H9 (cell line): ENCODE measurements at regions not wholly inside any gene's neighbourhood (a gene's known extent, or its start where the extent isn't known, plus 50 kb on each side); places are given as distances from the start of the nearest gene placed in this dataset.

Experiments used
- DNase-seq: peaks from one replicate; pipeline ENCODE4 v3.0.0-alpha.2; 2017
- H2AFZ ChIP-seq: one replicate; pipeline ENCODE4 v1.6.1; 2013; ENCODE audit warnings: mild to moderate bottlenecking, low read length, control low read depth, moderate library complexity
- H2AK5ac ChIP-seq: 2 replicates; pipeline ENCODE4 v1.6.1; 2013; ENCODE audit warnings: low read length, control low read depth, mixed read lengths; ENCODE audit not compliant: insufficient read length
- H2BK120ac ChIP-seq: one replicate; pipeline ENCODE4 v1.6.1; 2013; ENCODE audit warnings: low read depth, mild to moderate bottlenecking, low read length, control low read depth, inconsistent platforms; ENCODE audit not compliant: poor library complexity, severe bottlenecking
- H2BK12ac ChIP-seq: 2 replicates; pipeline ENCODE4 v1.6.1; 2013; ENCODE audit warnings: low read length, control low read depth, mixed read lengths, low read depth; ENCODE audit not compliant: insufficient read length
- H2BK15ac ChIP-seq: 2 replicates; pipeline ENCODE4 v1.6.1; 2013; ENCODE audit warnings: low read depth, low read length, control low read depth
- H2BK20ac ChIP-seq: one replicate; pipeline ENCODE4 v1.6.1; 2013; ENCODE audit warnings: low read depth, mild to moderate bottlenecking, low read length, control low read depth, inconsistent platforms; ENCODE audit not compliant: poor library complexity, severe bottlenecking
- H2BK5ac ChIP-seq: 2 replicates; pipeline ENCODE4 v1.6.1; 2013; ENCODE audit warnings: low read length, control low read depth, mixed read lengths; ENCODE audit not compliant: insufficient read length
- H3K14ac ChIP-seq: 2 replicates; pipeline ENCODE4 v1.6.1; 2013; ENCODE audit warnings: low read length, control low read depth; ENCODE audit not compliant: insufficient read depth
- H3K18ac ChIP-seq: 2 replicates; pipeline ENCODE4 v1.6.1; 2013; ENCODE audit warnings: low read depth, mild to moderate bottlenecking, mixed read lengths, low read length, control low read depth; ENCODE audit not compliant: insufficient read length
- H3K23ac ChIP-seq: 2 replicates; pipeline ENCODE4 v1.6.1; 2013; ENCODE audit warnings: low read length, control low read depth, mixed read lengths, low read depth; ENCODE audit not compliant: insufficient read length
- H3K23me2 ChIP-seq: 2 replicates; pipeline ENCODE4 v1.6.1; 2013; ENCODE audit warnings: low read depth, mild to moderate bottlenecking, mixed read lengths, low read length, control low read depth; ENCODE audit not compliant: insufficient read length, poor library complexity, severe bottlenecking
- H3K27ac ChIP-seq: 2 replicates; pipeline ENCODE4 v1.5.1; 2013; ENCODE audit warnings: low read length, control low read depth, mixed read lengths, low read depth; ENCODE audit not compliant: insufficient read length
- H3K27me3 ChIP-seq: 2 replicates; pipeline ENCODE4 v1.6.1; 2013; ENCODE audit warnings: low read length, control low read depth, inconsistent platforms; ENCODE audit not compliant: insufficient read depth
- H3K4ac ChIP-seq: 2 replicates; pipeline ENCODE4 v1.6.1; 2013; ENCODE audit warnings: low read depth, mild to moderate bottlenecking, control low read depth, inconsistent platforms, low read length, moderate library complexity
- H3K4me1 ChIP-seq: 2 replicates; pipeline ENCODE4 v1.6.1; 2013; ENCODE audit warnings: low read length, control low read depth, inconsistent platforms; ENCODE audit not compliant: insufficient read depth
- H3K4me2 ChIP-seq: 2 replicates; pipeline ENCODE4 v1.6.1; 2013; ENCODE audit warnings: low read length, control low read depth, mixed read lengths; ENCODE audit not compliant: insufficient read length, insufficient read depth
- H3K56ac ChIP-seq: 2 replicates; pipeline ENCODE4 v1.6.1; 2013; ENCODE audit warnings: low read depth, mild to moderate bottlenecking, mixed read lengths, low read length, control low read depth; ENCODE audit not compliant: insufficient read length
- H3K79me1 ChIP-seq: 2 replicates; pipeline ENCODE4 v1.6.1; 2013; ENCODE audit warnings: low read depth, mild to moderate bottlenecking, moderate library complexity, low read length, control low read depth, inconsistent platforms; ENCODE audit not compliant: insufficient read depth, poor library complexity, severe bottlenecking
- H3K79me2 ChIP-seq: 2 replicates; pipeline ENCODE4 v1.6.1; 2013; ENCODE audit warnings: low read length, control low read depth, inconsistent platforms; ENCODE audit not compliant: insufficient read depth
- H3K9ac ChIP-seq: 2 replicates; pipeline ENCODE4 v1.6.1; 2013; ENCODE audit warnings: low read length, control low read depth, mixed read lengths; ENCODE audit not compliant: insufficient read length; ENCODE audit errors: extremely low read depth
- H3K9me3 ChIP-seq: one replicate; pipeline ENCODE4 v1.6.1; 2013; ENCODE audit warnings: low read depth, low read length, inconsistent platforms; ENCODE audit not compliant: control insufficient read depth
- H3T11ph ChIP-seq: one replicate; pipeline ENCODE4 v1.6.1; 2013; ENCODE audit warnings: mild to moderate bottlenecking, low read length, control low read depth, inconsistent platforms
- H4K20me1 ChIP-seq: one replicate; pipeline ENCODE4 v1.6.1; 2013; ENCODE audit not compliant: control insufficient read depth, insufficient read length, insufficient read depth
- H4K5ac ChIP-seq: 2 replicates; pipeline ENCODE4 v1.6.1; 2013; ENCODE audit warnings: low read depth, mild to moderate bottlenecking, mixed read lengths, low read length, control low read depth; ENCODE audit not compliant: insufficient read length
- H4K8ac ChIP-seq: replicated peaks from 2 replicates; pipeline ENCODE4 v1.6.1; 2013; ENCODE audit warnings: low read length, control low read depth, mixed read lengths, low read depth; ENCODE audit not compliant: insufficient read length
- H4K91ac ChIP-seq: 2 replicates; pipeline ENCODE4 v1.6.1; 2013; ENCODE audit warnings: low read depth, mild to moderate bottlenecking, moderate library complexity, mixed read lengths, low read length, control low read depth; ENCODE audit not compliant: insufficient read length
- H3K27ac Mint-ChIP-seq, 3 experiments: 2 replicates in 2 of 3; 3 replicates in 1 of 3; pipeline ENCODE4 v1.8.0; 2020 to 2021; ENCODE audit warnings: mixed read lengths in 3 of 3, mild to moderate bottlenecking in 1 of 3, moderate library complexity in 1 of 3
- H3K27me3 Mint-ChIP-seq: 2 replicates; pipeline ENCODE4 v1.8.0; 2021; ENCODE audit warnings: low read depth, mild to moderate bottlenecking, moderate library complexity, mixed read lengths
- H3K36me3 Mint-ChIP-seq, 3 experiments: 2 replicates in 2 of 3; 3 replicates in 1 of 3; pipeline ENCODE4 v1.8.0; 2020 to 2021; ENCODE audit warnings: low read depth in 3 of 3, mixed read lengths in 3 of 3; ENCODE audit not compliant: insufficient read depth in 1 of 3
- H3K4me1 Mint-ChIP-seq, 2 experiments: 2 replicates each; pipeline ENCODE4 v1.8.0; 2020; ENCODE audit warnings: mixed read lengths in 2 of 2
- H3K4me3 Mint-ChIP-seq, 2 experiments: 2 replicates in 1 of 2; 3 replicates in 1 of 2; pipeline ENCODE4 v1.8.0; 2020 to 2021; ENCODE audit warnings: mild to moderate bottlenecking in 2 of 2, mixed read lengths in 2 of 2, moderate library complexity in 1 of 2
- H3K9me3 Mint-ChIP-seq, 2 experiments: 2 replicates in 1 of 2; 3 replicates in 1 of 2; pipeline ENCODE4 v1.8.0; 2020; ENCODE audit warnings: mild to moderate bottlenecking in 2 of 2, mixed read lengths in 2 of 2, moderate library complexity in 1 of 2
- CTCF ChIP-seq: fragments of 200-600 bp; sonication (generic); conservative IDR thresholded peaks from 3 replicates; pipeline ENCODE4 v1.8.0; 2021; ENCODE audit warnings: antibody characterized with exemption, mild to moderate bottlenecking
- WGBS: extraction: QIAGEN DNeasy Blood & Tissue Kit; methylation state at CpG from one replicate; pipeline ENCODE4 v1.1.7; 2013; ENCODE audit warnings: missing lambda C conversion rate, low lambda C conversion rate, mixed read lengths; ENCODE audit not compliant: insufficient read length; ENCODE audit errors: extremely low coverage; 5-methylcytosine and 5-hydroxymethylcytosine counted together

DNA sequence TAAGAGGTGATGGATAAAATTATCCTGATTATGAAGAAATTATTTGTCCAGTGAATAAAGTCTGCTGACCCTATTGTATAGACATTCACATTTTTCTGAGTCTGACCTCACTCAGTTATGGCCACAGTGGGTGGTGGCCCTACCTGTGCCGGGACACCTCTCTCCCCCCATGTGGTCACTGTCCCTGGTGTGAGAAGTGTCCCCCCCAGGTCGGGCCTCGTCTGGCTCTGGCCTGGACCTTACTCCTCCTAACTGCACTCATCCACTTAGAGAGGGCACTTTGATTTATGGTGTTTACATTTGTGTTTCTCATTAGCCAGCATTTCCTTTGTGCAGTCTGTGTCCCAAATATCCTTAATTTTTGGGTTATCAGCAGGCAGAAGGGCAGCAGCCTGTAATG, 59.6 kb upstream of the ZNF32 start:
- DNase-seq, result no peak
- Histone ChIP-seq H3K4me1 (no peaks in the 10 kb centered on the region), H3K18ac (no peak overlapping the region), H2AK5ac (no peak overlapping the region), H3K27me3 (no peaks in the 10 kb centered on the region), H3K14ac (no peak overlapping the region), H3K4me2 (no peak overlapping the region), H2BK15ac (no peak overlapping the region), H4K91ac (no peak overlapping the region), H3T11ph (no peak overlapping the region), H3K9me3 (no peaks in the 10 kb centered on the region), H3K23ac (no peak overlapping the region), H3K4ac (no peak overlapping the region), H4K8ac (no peak overlapping the region), H2AFZ (no peak overlapping the region), H3K79me2 (no peaks in the 10 kb centered on the region), H2BK20ac (no peak overlapping the region), H2BK120ac (no peak overlapping the region), H2BK12ac (no peak overlapping the region), H3K9ac (no peak overlapping the region), H3K56ac (no peak overlapping the region), H4K20me1 (peaks cover 3% of the 10 kb centered on the region), H3K23me2 (no peaks in the 10 kb centered on the region), H3K79me1 (no peaks in the 10 kb centered on the region), H4K5ac (no peak overlapping the region), H2BK5ac (no peak overlapping the region), H3K27ac (no peak overlapping the region)
- Mint-ChIP-seq H3K4me3 (no peak overlapping the region), H3K36me3 (no peaks in the 10 kb centered on the region; a peak in 1 of 7 replicates), H3K27me3 (no peaks in the 10 kb centered on the region), H3K9me3 (no peaks in the 10 kb centered on the region), H3K27ac (no peak overlapping the region), H3K4me1 (peaks cover 0 to 4% of the 10 kb centered on the region in 2 experiments; a peak in 1 of 4 replicates)
- WGBS, result no CpG with 5 or more reads among the region's 3 CpGs
- TF ChIP-seq CTCF, result no peak
